Activated CD8-positive, alpha-beta T cell treated with anti-CD3 and anti-CD28 coated beads for 36 hours (primary cell): ENCODE measurements at regions not wholly inside any gene's neighbourhood (a gene's known extent, or its start where the extent isn't known, plus 50 kb on each side); places are given as distances from the start of the nearest gene placed in this dataset.
"Not testable (repeated sequence)": the region's sequence is repeated elsewhere in the genome, so short reads cannot be mapped to it uniquely, and the experiment has no call there.

Experiments
- ATAC-seq: fragments of 200-7000 bp; cut with Tn5 transposase; one replicate; pipeline ENCODE4 v1.10.0; 2021; ENCODE audit warnings: mild to moderate bottlenecking, moderate library complexity
- CTCF ChIA-PET: fragments of 350-600 bp; sonication (Branson Sonifier 250); formaldehyde crosslinking; loops from one replicate; lab custom pipeline; 2021; ENCODE audit warnings: antibody characterized with exemption; lab: Charles Lee
- POLR2A ChIA-PET: fragments of 350-600 bp; sonication (Branson Sonifier 250); formaldehyde crosslinking; loops from one replicate; lab custom pipeline; 2021; ENCODE audit warnings: antibody characterized with exemption; lab: Charles Lee
- DNase-seq: peaks from one replicate; pipeline ENCODE4 v3.0.0-alpha.2; 2020
- H3K27ac Mint-ChIP-seq: one replicate; pipeline ENCODE4 v1.8.0; 2021; ENCODE audit warnings: mild to moderate bottlenecking, mixed read lengths
- H3K27me3 Mint-ChIP-seq: one replicate; pipeline ENCODE4 v1.8.0; 2021; ENCODE audit warnings: mixed read lengths
- H3K36me3 Mint-ChIP-seq: one replicate; pipeline ENCODE4 v1.8.0; 2021; ENCODE audit warnings: low read depth, mixed read lengths
- H3K4me1 Mint-ChIP-seq: one replicate; pipeline ENCODE4 v1.8.0; 2021; ENCODE audit warnings: low read depth, mixed read lengths
- H3K4me3 Mint-ChIP-seq: one replicate; pipeline ENCODE4 v1.8.0; 2021; ENCODE audit warnings: mild to moderate bottlenecking, moderate library complexity, mixed read lengths
- H3K9me3 Mint-ChIP-seq: one replicate; pipeline ENCODE4 v1.8.0; 2021; ENCODE audit warnings: mixed read lengths
- CTCF ChIP-seq: fragments of 200-600 bp; IDR thresholded peaks from one replicate; pipeline ENCODE4 v1.8.0; 2022; ENCODE audit warnings: antibody characterized with exemption, mild to moderate bottlenecking
- intact Hi-C: fragments of 100-400 bp; cut with micrococcal nuclease; formaldehyde crosslinking; loops from one replicate; pipeline ENCODE4 v1.10.0; 2022

GRCh38 chr5:21574438-21574837 is 1278.7 kb downstream of the CDH12 start:
- Mint-ChIP-seq H3K36me3 (peaks cover 5% of the 10 kb centered on the region), H3K9me3 (peaks cover 8% of the 10 kb centered on the region), H3K4me1 (no peaks in the 10 kb centered on the region), H3K27ac (no peak overlapping the region), H3K27me3 (no peaks in the 10 kb centered on the region), H3K4me3 (no peak overlapping the region)
- POLR2A ChIA-PET: no interaction called here
- DNase-seq (no peak), ATAC-seq (no peak)
- no peak for TF ChIP-seq CTCF
- CTCF ChIA-PET: no interaction called here
- intact Hi-C loops: no loop called here

DNA sequence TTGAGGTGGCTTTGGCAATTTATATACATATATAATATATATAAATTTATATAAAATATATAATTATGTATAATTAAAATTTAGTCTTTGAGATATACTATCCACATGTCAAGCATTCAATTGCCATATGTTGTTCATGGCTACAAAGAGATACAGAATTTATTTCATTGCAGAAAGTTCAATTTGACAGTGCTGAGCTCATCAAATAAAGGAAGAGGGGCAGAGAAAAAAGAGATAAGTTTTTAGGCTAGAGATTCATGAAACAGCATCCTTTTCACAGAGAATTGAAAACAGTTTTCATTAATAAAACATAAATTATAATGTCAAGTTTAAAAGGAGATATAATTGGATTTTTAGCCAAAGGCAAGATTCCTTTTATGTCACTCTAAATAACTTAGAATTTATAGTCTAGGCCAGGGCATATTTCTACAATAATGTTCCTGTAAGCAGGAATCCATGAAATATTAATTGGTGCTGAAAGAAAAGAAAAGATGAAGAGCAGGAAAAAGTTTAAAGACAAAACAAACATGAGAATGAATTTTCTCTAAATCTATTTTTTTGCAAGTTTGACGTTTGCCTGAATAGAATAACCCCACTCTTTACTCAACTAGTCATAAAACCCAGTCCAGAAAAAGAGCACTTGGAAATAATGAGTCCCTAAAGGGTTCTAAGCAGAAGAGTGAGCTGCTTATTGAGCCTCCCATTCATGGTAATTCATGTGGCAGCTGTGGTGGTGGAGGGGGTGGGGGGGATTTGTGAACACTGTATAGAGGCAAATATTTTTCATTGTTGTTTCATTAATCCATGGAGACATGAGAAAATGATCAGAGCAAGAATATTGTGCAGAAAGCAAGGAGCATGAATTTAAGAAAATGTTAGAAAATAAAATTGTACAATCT is 1279.5 kb downstream of the CDH12 start:
- Mint-ChIP-seq H3K4me1 (no peaks in the 10 kb centered on the region), H3K27me3 (no peaks in the 10 kb centered on the region), H3K4me3 (no peak overlapping the region), H3K36me3 (peaks cover 6% of the 10 kb centered on the region), H3K9me3 (peaks cover 8% of the 10 kb centered on the region), H3K27ac (no peak overlapping the region)
- no peak for ATAC-seq
- CTCF ChIA-PET: no interaction called here
- no peak for TF ChIP-seq CTCF
- no peak for DNase-seq
- POLR2A ChIA-PET: no interaction called here
- intact Hi-C loops: no loop called here

GRCh38 chr5:21571196-21571595 is 1281.9 kb downstream of the CDH12 start:
- DNase-seq, H3K4me1 Mint-ChIP-seq, intact Hi-C loops, H3K27me3 Mint-ChIP-seq, POLR2A ChIA-PET, H3K4me3 Mint-ChIP-seq, H3K27ac Mint-ChIP-seq, CTCF ChIA-PET, ATAC-seq: not testable (repeated sequence)
- peaks cover 13% of the 10 kb centered on the region for H3K36me3 Mint-ChIP-seq
- H3K9me3 Mint-ChIP-seq: peaks cover 11% of the 10 kb centered on the region

- intact Hi-C loops, H3K27ac Mint-ChIP-seq, H3K36me3 Mint-ChIP-seq, H3K9me3 Mint-ChIP-seq, H3K4me1 Mint-ChIP-seq, ATAC-seq, H3K27me3 Mint-ChIP-seq, CTCF ChIA-PET, DNase-seq, H3K4me3 Mint-ChIP-seq, POLR2A ChIA-PET: not testable (repeated sequence)
These were observed 1294.0 kb downstream of the CDH12 start for GRCh38 chr5:21559109-21559508.

GRCh38 chr5:21552263-21552662 is 1300.9 kb downstream of the CDH12 start:
- H3K27ac Mint-ChIP-seq, DNase-seq, intact Hi-C loops, POLR2A ChIA-PET, H3K4me3 Mint-ChIP-seq, ATAC-seq, H3K4me1 Mint-ChIP-seq, H3K36me3 Mint-ChIP-seq, H3K9me3 Mint-ChIP-seq, H3K27me3 Mint-ChIP-seq, CTCF ChIA-PET: not testable (repeated sequence)

- DNase-seq, H3K9me3 Mint-ChIP-seq, H3K27ac Mint-ChIP-seq, H3K4me3 Mint-ChIP-seq, H3K4me1 Mint-ChIP-seq, H3K36me3 Mint-ChIP-seq, CTCF ChIA-PET, intact Hi-C loops, POLR2A ChIA-PET, ATAC-seq, H3K27me3 Mint-ChIP-seq: not testable (repeated sequence)
These were observed 1302.2 kb downstream of the CDH12 start for GRCh38 chr5:21550916-21551315.

GRCh38 chr5:21547656-21548055 is 1305.5 kb downstream of the CDH12 start:
- ATAC-seq, intact Hi-C loops, H3K4me3 Mint-ChIP-seq, POLR2A ChIA-PET, H3K27ac Mint-ChIP-seq, H3K9me3 Mint-ChIP-seq, H3K36me3 Mint-ChIP-seq, H3K27me3 Mint-ChIP-seq, CTCF ChIA-PET, H3K4me1 Mint-ChIP-seq, DNase-seq: not testable (repeated sequence)

GRCh38 chr5:21535114-21535513 is 1318.0 kb downstream of the CDH12 start:
- H3K4me3 Mint-ChIP-seq, H3K4me1 Mint-ChIP-seq, H3K27me3 Mint-ChIP-seq, CTCF ChIA-PET, H3K9me3 Mint-ChIP-seq, H3K36me3 Mint-ChIP-seq, H3K27ac Mint-ChIP-seq, POLR2A ChIA-PET, DNase-seq, ATAC-seq, intact Hi-C loops: not testable (repeated sequence)

DNA sequence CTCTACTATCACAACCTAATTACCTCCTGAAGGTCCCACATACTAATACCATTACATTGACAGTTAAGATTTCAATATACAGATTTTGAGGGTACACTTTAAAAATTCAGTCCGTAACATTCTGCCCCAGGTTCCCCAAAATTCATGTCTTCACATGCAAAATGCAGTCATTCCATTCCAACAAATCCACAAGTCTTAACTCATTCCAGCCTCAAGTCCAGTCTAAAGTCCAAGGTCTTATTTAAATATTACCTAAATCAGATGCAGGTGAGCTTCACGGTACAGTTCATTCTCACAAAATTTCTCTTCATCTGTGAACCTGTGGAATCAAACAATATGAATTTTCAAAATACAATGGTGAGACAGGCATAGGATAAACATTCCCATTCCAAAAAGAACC is 1332.0 kb downstream of the CDH12 start:
- CTCF ChIA-PET, H3K9me3 Mint-ChIP-seq, H3K4me1 Mint-ChIP-seq, ATAC-seq, H3K27me3 Mint-ChIP-seq, POLR2A ChIA-PET, H3K27ac Mint-ChIP-seq, H3K36me3 Mint-ChIP-seq, intact Hi-C loops, H3K4me3 Mint-ChIP-seq, DNase-seq: not testable (repeated sequence)

DNA sequence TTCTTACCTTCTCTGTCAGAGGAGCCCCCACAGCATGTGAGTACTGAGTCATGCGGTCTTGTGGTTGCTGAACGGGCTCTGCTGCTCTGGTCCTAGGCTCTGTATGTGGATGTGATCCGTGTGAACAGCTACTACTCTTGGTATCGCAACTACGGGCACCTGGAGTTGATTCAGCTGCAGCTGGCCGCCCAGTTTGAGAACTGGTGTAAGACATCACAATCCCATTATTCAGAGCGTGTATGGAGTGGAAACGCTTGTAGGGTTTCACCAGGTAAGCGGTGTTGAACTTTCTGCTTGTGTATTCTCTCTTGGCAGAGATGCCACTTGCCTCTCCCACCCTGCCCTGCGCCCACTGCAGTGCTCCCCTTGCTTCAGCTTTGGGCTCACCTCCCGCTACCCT is 1356.2 kb downstream of the CDH12 start:
- H3K27ac Mint-ChIP-seq, intact Hi-C loops, H3K9me3 Mint-ChIP-seq, CTCF ChIA-PET, H3K4me1 Mint-ChIP-seq, POLR2A ChIA-PET, H3K27me3 Mint-ChIP-seq, H3K4me3 Mint-ChIP-seq, DNase-seq, ATAC-seq: not testable (repeated sequence)
- peaks cover 14% of the 10 kb centered on the region for H3K36me3 Mint-ChIP-seq
